ENCODE measurements at regions not wholly inside any gene's neighbourhood (a gene's known extent, or its start where the extent isn't known, plus 50 kb on each side); places are given as distances from the start of the nearest gene placed in this dataset.
"Not testable (repeated sequence)": the region's sequence is repeated elsewhere in the genome, so short reads cannot be mapped to it uniquely, and the experiment has no call there.

DNA sequence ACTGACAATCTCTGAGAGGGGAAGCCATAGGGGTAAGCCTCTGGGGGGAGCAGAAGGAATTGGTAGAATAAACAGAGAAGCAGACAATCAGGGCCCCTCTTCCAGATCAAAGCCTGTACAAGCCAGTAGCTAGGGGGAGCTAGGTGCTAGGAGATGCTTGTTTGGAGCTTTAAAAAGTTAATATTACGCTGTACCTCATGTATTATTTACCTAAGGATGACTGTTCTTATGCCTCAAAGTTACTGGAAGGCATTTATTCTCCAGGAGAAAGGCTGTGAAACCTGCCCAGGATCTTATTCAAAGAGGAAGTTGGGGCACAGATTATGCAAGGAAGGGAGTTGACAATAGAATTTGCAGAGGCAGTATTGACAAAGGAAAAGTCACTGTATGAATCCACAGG, 111.8 kb upstream of the SLC35F1 start:
- Histone ChIP-seq H3K4me3 (no peak overlapping the region), H3K9me3 (no peaks in the 10 kb centered on the region), H3K27ac (no peak overlapping the region), H3K36me3 (no peaks in the 10 kb centered on the region), H3K4me1 (no peaks in the 10 kb centered on the region), H3K27me3 (no peaks in the 10 kb centered on the region)
- no peak for TF ChIP-seq POLR2A (IDR thresholded peaks at IDR 0.05)
- TF ChIP-seq, protein P1, sequence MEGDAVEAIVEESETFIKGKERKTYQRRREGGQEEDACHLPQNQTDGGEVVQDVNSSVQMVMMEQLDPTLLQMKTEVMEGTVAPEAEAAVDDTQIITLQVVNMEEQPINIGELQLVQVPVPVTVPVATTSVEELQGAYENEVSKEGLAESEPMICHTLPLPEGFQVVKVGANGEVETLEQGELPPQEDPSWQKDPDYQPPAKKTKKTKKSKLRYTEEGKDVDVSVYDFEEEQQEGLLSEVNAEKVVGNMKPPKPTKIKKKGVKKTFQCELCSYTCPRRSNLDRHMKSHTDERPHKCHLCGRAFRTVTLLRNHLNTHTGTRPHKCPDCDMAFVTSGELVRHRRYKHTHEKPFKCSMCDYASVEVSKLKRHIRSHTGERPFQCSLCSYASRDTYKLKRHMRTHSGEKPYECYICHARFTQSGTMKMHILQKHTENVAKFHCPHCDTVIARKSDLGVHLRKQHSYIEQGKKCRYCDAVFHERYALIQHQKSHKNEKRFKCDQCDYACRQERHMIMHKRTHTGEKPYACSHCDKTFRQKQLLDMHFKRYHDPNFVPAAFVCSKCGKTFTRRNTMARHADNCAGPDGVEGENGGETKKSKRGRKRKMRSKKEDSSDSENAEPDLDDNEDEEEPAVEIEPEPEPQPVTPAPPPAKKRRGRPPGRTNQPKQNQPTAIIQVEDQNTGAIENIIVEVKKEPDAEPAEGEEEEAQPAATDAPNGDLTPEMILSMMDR (IDR thresholded peaks at IDR 0.05), result no peak
- no peak for DNase-seq

DNA sequence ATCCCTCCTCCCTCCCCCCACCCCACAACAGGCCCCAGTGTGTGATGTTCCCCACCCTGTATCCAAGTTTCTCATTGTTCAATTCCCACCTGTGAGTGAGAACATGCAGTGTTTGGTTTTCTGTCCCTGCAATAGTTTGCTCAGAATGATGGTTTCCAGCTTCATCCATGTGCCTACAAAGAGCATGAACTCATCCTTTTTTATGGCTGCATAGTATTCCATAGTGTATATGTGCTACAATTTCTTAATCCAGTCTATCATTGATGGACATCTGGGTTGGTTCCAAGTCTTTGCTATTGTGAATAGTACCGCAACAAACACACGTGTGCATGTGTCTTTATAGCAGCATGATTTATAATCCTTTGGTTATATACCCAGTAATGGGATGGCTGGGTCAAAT, 108.2 kb upstream of the SLC35F1 start:
- not testable (repeated sequence) for H3K36me3 ChIP-seq, H3K27ac ChIP-seq, H3K9me3 ChIP-seq, H3K4me1 ChIP-seq, H3K27me3 ChIP-seq, H3K4me3 ChIP-seq, DNase-seq

DNA sequence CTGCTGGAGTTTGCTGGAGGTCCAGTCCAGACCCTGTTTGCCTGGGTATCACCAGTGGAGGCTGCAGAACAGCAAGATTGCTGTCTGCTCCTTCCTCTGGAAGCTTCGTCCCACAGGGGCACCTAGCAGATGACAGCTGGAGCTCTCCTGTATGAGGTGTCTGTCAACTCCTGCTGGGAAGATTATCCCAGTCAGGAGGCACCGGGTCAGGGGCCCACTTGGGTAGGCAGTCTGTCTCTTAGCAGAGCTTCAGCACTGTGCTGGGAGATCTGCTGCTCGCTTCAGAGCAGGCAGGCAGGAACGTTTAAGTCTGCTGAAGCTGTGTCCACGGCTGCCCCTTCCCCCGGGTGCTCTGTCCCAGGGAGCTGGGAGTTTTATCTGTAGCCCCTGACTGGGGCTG, 96.8 kb upstream of the SLC35F1 start:
- Histone ChIP-seq H3K9me3 (no peaks in the 10 kb centered on the region), H3K36me3 (no peaks in the 10 kb centered on the region), H3K4me3 (no peak overlapping the region), H3K27ac (no peak overlapping the region), H3K4me1 (no peaks in the 10 kb centered on the region), H3K27me3 (no peaks in the 10 kb centered on the region)
- DNase-seq, result no peak
- TF ChIP-seq, protein P1 (IDR thresholded peaks at IDR 0.05), result no peak
- TF ChIP-seq POLR2A (IDR thresholded peaks at IDR 0.05), result no peak

DNA sequence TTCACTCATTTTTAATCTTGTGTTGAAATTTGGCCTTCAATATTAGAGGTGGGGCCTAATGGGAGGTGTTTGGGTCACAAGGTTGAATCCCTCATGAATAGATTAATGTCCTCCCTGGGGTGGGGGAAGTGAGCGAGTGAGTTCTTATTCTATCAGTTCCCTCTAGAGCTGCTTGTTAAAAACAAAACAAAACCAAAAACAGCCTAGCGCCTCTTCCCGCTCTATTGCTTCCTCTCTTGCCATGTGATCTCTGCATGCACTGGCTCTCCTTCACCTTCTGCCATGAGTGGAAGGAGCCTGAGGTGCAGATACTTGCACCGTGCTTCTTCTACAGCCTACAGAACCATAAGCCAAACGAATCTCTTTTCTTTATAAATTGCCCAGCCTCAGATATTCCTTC, 89.6 kb upstream of the SLC35F1 start:
- TF ChIP-seq, protein P1 (IDR thresholded peaks at IDR 0.05), result no peak
- no peak for TF ChIP-seq POLR2A (IDR thresholded peaks at IDR 0.05)
- no peaks in the 10 kb centered on the region for H3K27me3 ChIP-seq
- no peaks in the 10 kb centered on the region for H3K9me3 ChIP-seq
- no peak overlapping the region for H3K27ac ChIP-seq
- H3K4me1 ChIP-seq, result no peaks in the 10 kb centered on the region
- H3K36me3 ChIP-seq, result no peaks in the 10 kb centered on the region
- no peak for DNase-seq
- no peak overlapping the region for H3K4me3 ChIP-seq

DNA sequence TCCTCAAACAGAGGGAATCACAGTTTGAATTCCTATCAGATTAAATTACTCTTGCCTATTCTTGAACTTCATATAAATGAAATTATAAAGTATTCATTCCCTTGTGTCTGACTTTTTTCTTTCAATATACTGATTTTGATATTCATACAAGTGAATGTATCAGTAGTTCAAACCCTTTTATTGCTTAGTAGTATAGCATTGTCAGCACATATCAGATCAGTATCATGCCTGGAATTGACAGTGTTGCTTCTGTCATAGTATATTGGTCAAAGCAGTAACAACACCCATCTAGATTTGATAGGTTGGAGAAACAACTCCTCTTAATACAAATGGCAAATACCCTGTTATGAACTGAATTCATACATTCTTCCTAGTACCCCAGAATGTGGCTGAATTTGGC, 89.1 kb upstream of the SLC35F1 start:
- no peaks in the 10 kb centered on the region for H3K9me3 ChIP-seq
- TF ChIP-seq, protein P1 (IDR thresholded peaks at IDR 0.05), result no peak
- no peak for TF ChIP-seq POLR2A (IDR thresholded peaks at IDR 0.05)
- DNase-seq, result no peak
- H3K27ac ChIP-seq, result no peak overlapping the region
- no peaks in the 10 kb centered on the region for H3K27me3 ChIP-seq
- H3K36me3 ChIP-seq, result no peaks in the 10 kb centered on the region
- no peak overlapping the region for H3K4me3 ChIP-seq
- H3K4me1 ChIP-seq, result no peaks in the 10 kb centered on the region

DNA sequence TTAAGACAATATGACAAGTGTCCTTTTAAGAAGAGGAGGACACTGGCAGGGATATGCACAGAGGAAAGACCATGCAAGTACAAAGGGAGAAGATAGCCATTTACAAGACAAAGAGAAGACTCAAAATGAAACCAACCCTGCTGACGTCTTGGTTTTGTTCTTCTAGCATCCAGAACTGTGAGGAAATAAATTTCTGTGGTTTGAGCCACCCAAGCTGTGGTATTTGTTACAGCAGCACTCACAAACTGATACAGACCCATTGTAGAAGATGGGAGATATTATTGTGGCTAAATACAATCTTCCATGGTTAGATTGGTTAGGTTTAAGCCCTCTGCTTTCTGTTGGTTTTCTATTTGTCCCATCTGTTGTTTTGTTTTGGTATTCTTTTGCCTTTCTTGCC, 88.6 kb upstream of the SLC35F1 start:
- TF ChIP-seq, protein P1 (IDR thresholded peaks at IDR 0.05), result no peak
- TF ChIP-seq POLR2A (IDR thresholded peaks at IDR 0.05), result no peak
- DNase-seq, result no peak
- no peak overlapping the region for H3K4me3 ChIP-seq
- H3K27me3 ChIP-seq, result no peaks in the 10 kb centered on the region
- H3K27ac ChIP-seq, result no peak overlapping the region
- no peaks in the 10 kb centered on the region for H3K9me3 ChIP-seq
- no peaks in the 10 kb centered on the region for H3K36me3 ChIP-seq
- no peaks in the 10 kb centered on the region for H3K4me1 ChIP-seq

Measured in Peyer's patch (tissue), 4 donors.